HL-60 (cell line): ENCODE measurements at regions not wholly inside any gene's neighbourhood (a gene's known extent, or its start where the extent isn't known, plus 50 kb on each side); places are given as distances from the start of the nearest gene placed in this dataset.

ENCODE experiments used
- CTCF ChIP-seq: IDR thresholded peaks from one replicate; pipeline ENCODE4 v1.5.1; 2011; ENCODE audit warnings: low read length, control low read depth, inconsistent platforms; ENCODE audit not compliant: insufficient read depth
- GABPA ChIP-seq: IDR thresholded peaks from 2 replicates; pipeline ENCODE4 v1.6.1; 2012; ENCODE audit warnings: low read depth
- POLR2AphosphoS5 ChIP-seq: IDR thresholded peaks from 2 replicates; pipeline ENCODE4 v1.6.1; 2012; ENCODE audit warnings: low read depth
- REST ChIP-seq: IDR thresholded peaks from 2 replicates; pipeline ENCODE4 v1.6.1; 2012; ENCODE audit warnings: low read depth; ENCODE audit not compliant: insufficient replicate concordance
- SPI1 ChIP-seq: IDR thresholded peaks from 2 replicates; pipeline ENCODE4 v1.6.1; 2012; ENCODE audit warnings: low read depth, mild to moderate bottlenecking, borderline replicate concordance

GRCh38 chr7:68918621-68919020 is 679.7 kb upstream of the AUTS2 start:
- TF ChIP-seq CTCF (no peak), GABPA (no peak), REST (no peak), POLR2AphosphoS5 (no peak), SPI1 (no peak)
